GM12878 (cell line): ENCODE measurements at regions not wholly inside any gene's neighbourhood (a gene's known extent, or its start where the extent isn't known, plus 50 kb on each side); places are given as distances from the start of the nearest gene placed in this dataset.

ENCODE experiments used
- ATAC-seq: fragments of 200-7000 bp; cut with Tn5 transposase; 3 replicates; pipeline ENCODE4 v1.9.1; 2020; ENCODE audit warnings: mild to moderate bottlenecking, moderate library complexity
- BruUV-seq: library from RNA; stranded (reverse); fragments of 400-500 nt; replicated peaks from 2 replicates; lab custom pipeline; 2021; lab: Mats Ljungman, UMichigan
- CTCF ChIA-PET: fragments of 300-600 bp; sonication (Branson Sonifier 250); formaldehyde crosslinking; extraction: SDS; loops from one replicate; lab custom pipeline; 2021; ENCODE audit warnings: inconsistent platforms; lab: Yijun Ruan, JAX
- POLR2A ChIA-PET: fragments of 350-600 bp; formaldehyde crosslinking; extraction: SDS; loops from one replicate; lab custom pipeline; 2021; ENCODE audit warnings: inconsistent platforms; lab: Charles Lee
- RAD21 ChIA-PET: fragments of 300-600 bp; sonication (Branson Sonifier 250); formaldehyde crosslinking; loops from one replicate; lab custom pipeline; 2023; ENCODE audit warnings: antibody characterized with exemption; ENCODE audit not compliant: unreplicated experiment; lab: Charles Lee
- SMC1A ChIA-PET: fragments of 300-600 bp; sonication (Branson Sonifier 250); formaldehyde crosslinking; loops from one replicate; lab custom pipeline; 2023; ENCODE audit not compliant: unreplicated experiment, uncharacterized antibody; lab: Charles Lee
- DNase-seq: peaks from one replicate; pipeline ENCODE4 v3.0.0-alpha.2; 2011; ENCODE audit warnings: low read depth, low spot score
- FAIRE-seq: peaks from 3 replicates; lab custom pipeline; 2011; peaks lifted over from hg19 to GRCh38; lab: Jason Lieb, UNC
- H2AFZ ChIP-seq: 2 replicates; pipeline ENCODE4 v1.6.0; 2011; ENCODE audit warnings: low read depth, low read length, control low read depth; ENCODE audit not compliant: control insufficient read depth
- H3K27ac ChIP-seq: 2 replicates; pipeline ENCODE4 v1.5.1; 2011; ENCODE audit warnings: control low read depth; ENCODE audit not compliant: control insufficient read depth, insufficient read depth
- H3K27me3 ChIP-seq, 2 experiments: replicated peaks in 1 of 2; 2 replicates each; pipeline versions ENCODE4 v1.6.0 to v1.6.1; 2011; ENCODE audit warnings: low read length in 1 of 2; ENCODE audit not compliant: control insufficient read depth in 2 of 2, insufficient read depth in 2 of 2
- H3K36me3 ChIP-seq, 2 experiments: 2 replicates each; pipeline ENCODE4 v1.5.1; 2011; ENCODE audit warnings: low read length in 1 of 2; ENCODE audit not compliant: control insufficient read depth in 2 of 2, insufficient read depth in 2 of 2
- H3K4me1 ChIP-seq: 2 replicates; pipeline ENCODE4 v1.6.1; 2011; ENCODE audit warnings: mild to moderate bottlenecking, low read length, moderate library complexity, mixed read lengths; ENCODE audit not compliant: control insufficient read depth, insufficient read depth
- H3K4me2 ChIP-seq: 2 replicates; pipeline ENCODE4 v1.6.0; 2011; ENCODE audit warnings: control low read depth; ENCODE audit not compliant: control insufficient read depth, insufficient read depth
- H3K4me3 ChIP-seq: fragments of 200-600 bp; sonication (generic); 2 replicates; pipeline ENCODE4 v1.5.1; 2016
- H3K79me2 ChIP-seq: 2 replicates; pipeline ENCODE4 v1.6.0; 2011; ENCODE audit warnings: low read length; ENCODE audit not compliant: control insufficient read depth, insufficient read depth
- H3K9ac ChIP-seq: 2 replicates; pipeline ENCODE4 v1.8.0; 2011; ENCODE audit warnings: low read length, control low read depth, mixed read lengths; ENCODE audit not compliant: control insufficient read depth, insufficient read depth
- H3K9me3 ChIP-seq: replicated peaks from 3 replicates; pipeline ENCODE4 v1.5.1; 2011; ENCODE audit warnings: mild to moderate bottlenecking, low read length; ENCODE audit not compliant: control insufficient read depth, insufficient read depth
- H4K20me1 ChIP-seq: 2 replicates; pipeline ENCODE4 v1.6.0; 2011; ENCODE audit not compliant: control insufficient read depth, insufficient read depth
- CHD2 ChIP-seq: IDR thresholded peaks from 2 replicates; pipeline ENCODE4 v1.6.1; 2011; ENCODE audit warnings: low read depth, low read length, improper control_type of control experiment, borderline replicate concordance
- EGR1 ChIP-seq, 2 experiments: IDR thresholded peaks; 1 replicate in 1 of 2; 2 replicates in 1 of 2; pipeline ENCODE4 v1.6.1; 2011 to 2012; ENCODE audit warnings: low read depth in 2 of 2, low read length in 2 of 2, borderline replicate concordance in 1 of 2, mild to moderate bottlenecking in 1 of 2, moderate library complexity in 1 of 2
- FOS ChIP-seq: IDR thresholded peaks from 3 replicates; pipeline ENCODE4 v1.6.1; 2011; ENCODE audit warnings: borderline replicate concordance; ENCODE audit not compliant: insufficient read length; ENCODE audit errors: extremely low read depth
- FOXM1 ChIP-seq: IDR thresholded peaks from 2 replicates; pipeline ENCODE4 v1.6.1; 2012; ENCODE audit warnings: low read depth, mild to moderate bottlenecking, inconsistent platforms, low read length, moderate library complexity
- JUNB ChIP-seq: IDR thresholded peaks from 2 replicates; pipeline ENCODE4 v1.6.1; 2016; ENCODE audit warnings: antibody characterized with exemption, mild to moderate bottlenecking
- LARP7 ChIP-seq: fragments of 450-650 bp; IDR thresholded peaks from 2 replicates; pipeline ENCODE4 v1.6.1; 2017; ENCODE audit warnings: mild to moderate bottlenecking
- MTA3 ChIP-seq: IDR thresholded peaks from 2 replicates; pipeline ENCODE4 v1.6.1; 2012; ENCODE audit warnings: low read length, inconsistent platforms, borderline replicate concordance
- NFYA ChIP-seq: IDR thresholded peaks from 2 replicates; pipeline ENCODE4 v1.6.1; 2011; ENCODE audit warnings: low read depth, mild to moderate bottlenecking, low read length, improper control_type of control experiment, borderline replicate concordance
- NRF1 ChIP-seq: conservative IDR thresholded peaks from 2 replicates; pipeline ENCODE4 v1.6.1; 2011; ENCODE audit warnings: mild to moderate bottlenecking, low read depth, low read length, improper control_type of control experiment
- PAX5 ChIP-seq: IDR thresholded peaks from 2 replicates; pipeline ENCODE4 v1.6.1; 2011; ENCODE audit warnings: low read depth, low read length, borderline replicate concordance
- PML ChIP-seq: IDR thresholded peaks from 2 replicates; pipeline ENCODE4 v1.6.1; 2012; ENCODE audit warnings: low read length, inconsistent platforms
- POLR2AphosphoS5 ChIP-seq: IDR thresholded peaks from 2 replicates; pipeline ENCODE4 v1.6.1; 2011; ENCODE audit warnings: mild to moderate bottlenecking, low read length, inconsistent platforms
- RB1 ChIP-seq: fragments of 450-650 bp; formaldehyde crosslinking; IDR thresholded peaks from 2 replicates; pipeline ENCODE4 v1.6.1; 2017; ENCODE audit warnings: mild to moderate bottlenecking, borderline replicate concordance
- SPI1 ChIP-seq: IDR thresholded peaks from 2 replicates; pipeline ENCODE4 v1.6.1; 2011; ENCODE audit warnings: low read depth, mild to moderate bottlenecking, low read length, moderate library complexity, borderline replicate concordance; ENCODE audit not compliant: insufficient read depth
- SREBF2 ChIP-seq: IDR thresholded peaks from 2 replicates; pipeline ENCODE4 v1.6.1; 2012; ENCODE audit warnings: mild to moderate bottlenecking, low read length
- ZNF24 ChIP-seq: fragments of 450-650 bp; IDR thresholded peaks from 2 replicates; pipeline ENCODE4 v1.6.1; 2017; ENCODE audit warnings: antibody characterized with exemption, mild to moderate bottlenecking
- in situ Hi-C: fragments of 300-500 bp; cut with MboI; formaldehyde crosslinking; loops from 9 replicates; pipeline ENCODE4 v1.14.3; 2018; ENCODE audit warnings: mixed read lengths
- intact Hi-C: fragments of 100-400 bp; cut with micrococcal nuclease; formaldehyde crosslinking; loops from one replicate; pipeline ENCODE4 v1.14.2; 2022; ENCODE audit not compliant: unreplicated experiment
- TF ChIP-seq, protein P1 (sequence below): fragments of 450-650 bp; conservative IDR thresholded peaks from 2 replicates; pipeline ENCODE4 v1.6.1; 2017; ENCODE audit warnings: mild to moderate bottlenecking, moderate library complexity
- TF ChIP-seq, protein P2 (sequence below): fragments of 450-650 bp; IDR thresholded peaks from 2 replicates; pipeline ENCODE4 v1.6.1; 2018; ENCODE audit warnings: borderline replicate concordance, mild to moderate bottlenecking; ENCODE audit not compliant: partially characterized antibody
- TF ChIP-seq, protein P3 (sequence below): fragments of 450-650 bp; IDR thresholded peaks from 2 replicates; pipeline ENCODE4 v1.6.1; 2017; ENCODE audit warnings: mild to moderate bottlenecking, low read depth, inconsistent platforms; ENCODE audit not compliant: poor library complexity, severe bottlenecking

DNA sequence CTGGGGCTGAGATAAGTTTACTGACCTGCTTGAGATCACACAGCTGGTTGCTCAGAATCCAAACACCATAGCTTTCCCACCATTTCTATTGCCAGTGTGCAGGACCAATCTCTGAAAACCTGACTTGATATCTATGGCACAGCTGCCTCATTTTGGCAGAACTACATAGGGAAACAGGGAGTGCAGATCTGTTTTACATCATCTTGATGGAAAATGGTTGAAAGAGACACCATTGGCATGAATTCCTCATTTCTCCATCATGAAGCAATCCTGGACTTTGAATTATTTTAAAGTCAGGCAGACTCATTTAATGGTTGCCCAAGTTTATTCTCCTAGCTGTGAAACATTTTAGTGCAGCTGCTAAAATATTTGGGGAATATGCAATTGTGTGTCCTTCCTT is 1628.2 kb upstream of the SLC10A2 start:
- H3K36me3 ChIP-seq, result no peaks in the 10 kb centered on the region
- in situ Hi-C loops (no loop called here), intact Hi-C loops (no loop called here)
- H3K4me1 ChIP-seq, result no peaks in the 10 kb centered on the region
- no peak for DNase-seq
- ChIA-PET RAD21 (no interaction called here), CTCF (interaction anchor here (0.5 kb wide), 1 partner anchor 1490 kb away, joined by 3 read pairs; no protein-coding TSS in a partner anchor), SMC1A (no interaction called here), POLR2A (no interaction called here)
- no peaks in the 10 kb centered on the region for H3K27me3 ChIP-seq
- no peak for ATAC-seq
- no peaks in the 10 kb centered on the region for H4K20me1 ChIP-seq
- no TSS peak for BruUV-seq
- TF ChIP-seq POLR2AphosphoS5 (no peak), CHD2 (no peak), NFYA (no peak), FOS (no peak), JUNB (no peak), FOXM1 (no peak), RB1 (no peak), LARP7 (no peak), MTA3 (no peak), PML (no peak), SPI1 (no peak), EGR1 (IDR thresholded peaks at IDR 0.05; ENCODE audit: borderline replicate concordance in 1 of 2, low read depth in 2 of 2, low read length in 2 of 2) (no peak), SREBF2 (no peak), NRF1 (no peak), ZNF24 (no peak), PAX5 (no peak)
- TF ChIP-seq, protein P1, sequence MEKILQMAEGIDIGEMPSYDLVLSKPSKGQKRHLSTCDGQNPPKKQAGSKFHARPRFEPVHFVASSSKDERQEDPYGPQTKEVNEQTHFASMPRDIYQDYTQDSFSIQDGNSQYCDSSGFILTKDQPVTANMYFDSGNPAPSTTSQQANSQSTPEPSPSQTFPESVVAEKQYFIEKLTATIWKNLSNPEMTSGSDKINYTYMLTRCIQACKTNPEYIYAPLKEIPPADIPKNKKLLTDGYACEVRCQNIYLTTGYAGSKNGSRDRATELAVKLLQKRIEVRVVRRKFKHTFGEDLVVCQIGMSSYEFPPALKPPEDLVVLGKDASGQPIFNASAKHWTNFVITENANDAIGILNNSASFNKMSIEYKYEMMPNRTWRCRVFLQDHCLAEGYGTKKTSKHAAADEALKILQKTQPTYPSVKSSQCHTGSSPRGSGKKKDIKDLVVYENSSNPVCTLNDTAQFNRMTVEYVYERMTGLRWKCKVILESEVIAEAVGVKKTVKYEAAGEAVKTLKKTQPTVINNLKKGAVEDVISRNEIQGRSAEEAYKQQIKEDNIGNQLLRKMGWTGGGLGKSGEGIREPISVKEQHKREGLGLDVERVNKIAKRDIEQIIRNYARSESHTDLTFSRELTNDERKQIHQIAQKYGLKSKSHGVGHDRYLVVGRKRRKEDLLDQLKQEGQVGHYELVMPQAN, result no peak
- TF ChIP-seq, protein P2, sequence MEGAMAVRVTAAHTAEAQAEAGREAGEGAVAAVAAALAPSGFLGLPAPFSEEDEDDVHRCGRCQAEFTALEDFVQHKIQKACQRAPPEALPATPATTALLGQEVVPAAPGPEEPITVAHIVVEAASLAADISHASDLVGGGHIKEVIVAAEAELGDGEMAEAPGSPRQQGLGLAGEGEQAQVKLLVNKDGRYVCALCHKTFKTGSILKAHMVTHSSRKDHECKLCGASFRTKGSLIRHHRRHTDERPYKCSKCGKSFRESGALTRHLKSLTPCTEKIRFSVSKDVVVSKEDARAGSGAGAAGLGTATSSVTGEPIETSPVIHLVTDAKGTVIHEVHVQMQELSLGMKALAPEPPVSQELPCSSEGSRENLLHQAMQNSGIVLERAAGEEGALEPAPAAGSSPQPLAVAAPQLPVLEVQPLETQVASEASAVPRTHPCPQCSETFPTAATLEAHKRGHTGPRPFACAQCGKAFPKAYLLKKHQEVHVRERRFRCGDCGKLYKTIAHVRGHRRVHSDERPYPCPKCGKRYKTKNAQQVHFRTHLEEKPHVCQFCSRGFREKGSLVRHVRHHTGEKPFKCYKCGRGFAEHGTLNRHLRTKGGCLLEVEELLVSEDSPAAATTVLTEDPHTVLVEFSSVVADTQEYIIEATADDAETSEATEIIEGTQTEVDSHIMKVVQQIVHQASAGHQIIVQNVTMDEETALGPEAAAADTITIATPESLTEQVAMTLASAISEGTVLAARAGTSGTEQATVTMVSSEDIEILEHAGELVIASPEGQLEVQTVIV, result no peak
- TF ChIP-seq, protein P3, sequence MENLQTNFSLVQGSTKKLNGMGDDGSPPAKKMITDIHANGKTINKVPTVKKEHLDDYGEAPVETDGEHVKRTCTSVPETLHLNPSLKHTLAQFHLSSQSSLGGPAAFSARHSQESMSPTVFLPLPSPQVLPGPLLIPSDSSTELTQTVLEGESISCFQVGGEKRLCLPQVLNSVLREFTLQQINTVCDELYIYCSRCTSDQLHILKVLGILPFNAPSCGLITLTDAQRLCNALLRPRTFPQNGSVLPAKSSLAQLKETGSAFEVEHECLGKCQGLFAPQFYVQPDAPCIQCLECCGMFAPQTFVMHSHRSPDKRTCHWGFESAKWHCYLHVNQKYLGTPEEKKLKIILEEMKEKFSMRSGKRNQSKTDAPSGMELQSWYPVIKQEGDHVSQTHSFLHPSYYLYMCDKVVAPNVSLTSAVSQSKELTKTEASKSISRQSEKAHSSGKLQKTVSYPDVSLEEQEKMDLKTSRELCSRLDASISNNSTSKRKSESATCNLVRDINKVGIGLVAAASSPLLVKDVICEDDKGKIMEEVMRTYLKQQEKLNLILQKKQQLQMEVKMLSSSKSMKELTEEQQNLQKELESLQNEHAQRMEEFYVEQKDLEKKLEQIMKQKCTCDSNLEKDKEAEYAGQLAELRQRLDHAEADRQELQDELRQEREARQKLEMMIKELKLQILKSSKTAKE, result no peak
- no peak for FAIRE-seq
- no peaks in the 10 kb centered on the region for H3K79me2 ChIP-seq
- H2AFZ ChIP-seq, result no peak overlapping the region
- no peak overlapping the region for H3K9ac ChIP-seq
- H3K9me3 ChIP-seq, result no peaks in the 10 kb centered on the region
- no peak overlapping the region for H3K4me3 ChIP-seq
- H3K4me2 ChIP-seq, result no peak overlapping the region
- no peak overlapping the region for H3K27ac ChIP-seq
